A549 (cell line): ENCODE measurements at regions not wholly inside any gene's neighbourhood (a gene's known extent, or its start where the extent isn't known, plus 50 kb on each side); places are given as distances from the start of the nearest gene placed in this dataset.

Experiments used
- ATAC-seq, 2 experiments: fragments of 200-7000 bp in 1 of 2; fragments of >200 bp in 1 of 2; cut with Nextera tagmentation in 1 of 2; cut with Tn5 transposase in 1 of 2; 3 replicates each; pipeline versions ENCODE4 v1.8.0 to v1.9.1; 2018 to 2020; ENCODE audit warnings: mild to moderate bottlenecking in 1 of 2, moderate library complexity in 1 of 2
- CTCF ChIA-PET: fragments of 300-600 bp; sonication (Branson Sonifier 250); formaldehyde crosslinking; extraction: SDS; loops from one replicate; lab custom pipeline; 2021; ENCODE audit warnings: antibody characterized with exemption, inconsistent platforms; lab: Yijun Ruan, JAX
- POLR2A ChIA-PET: fragments of 350-600 bp; formaldehyde crosslinking; extraction: SDS; loops from one replicate; lab custom pipeline; 2021; ENCODE audit warnings: antibody characterized with exemption, inconsistent platforms; lab: Yijun Ruan, JAX
- DNase-seq, 2 experiments: peaks; one replicate each; pipeline versions ENCODE4 v3.0.0 to v3.0.0-alpha.2; 2011 to 2016; ENCODE audit warnings: low read depth in 1 of 2, low spot score in 1 of 2
- FAIRE-seq: peaks from 2 replicates; lab custom pipeline; 2011; peaks lifted over from hg19 to GRCh38; lab: Jason Lieb, UNC
- H3K27ac ChIP-seq, 2 experiments: fragments of >200 bp; sonication (Bioruptor Twin); formaldehyde crosslinking; 3 replicates each; pipeline ENCODE4 v1.5.1; 2016 to 2017
- H3K4me1 ChIP-seq: fragments of >200 bp; sonication (Bioruptor Twin); formaldehyde crosslinking; 3 replicates; pipeline ENCODE4 v1.6.1; 2016
- H3K4me2 ChIP-seq: fragments of >200 bp; sonication (Bioruptor Twin); formaldehyde crosslinking; 3 replicates; pipeline ENCODE4 v1.6.1; 2016
- H3K4me3 ChIP-seq: fragments of >200 bp; sonication (Bioruptor Twin); formaldehyde crosslinking; 3 replicates; pipeline ENCODE4 v1.5.1; 2016
- H3K9me3 ChIP-seq: fragments of >200 bp; sonication (Bioruptor Twin); formaldehyde crosslinking; 3 replicates; pipeline ENCODE4 v1.6.1; 2016
- ATOH8 ChIP-seq: fragments of 250-450 bp; sonication (Bioruptor Pico); IDR thresholded peaks from 2 replicates; pipeline ENCODE4 v1.5.0; 2020; ENCODE audit warnings: low read depth, mild to moderate bottlenecking, moderate library complexity
- BCL3 ChIP-seq: fragments of >200 bp; sonication (Bioruptor Twin); formaldehyde crosslinking; IDR thresholded peaks from 3 replicates; pipeline ENCODE4 v1.6.1; 2016
- BHLHE40 ChIP-seq: IDR thresholded peaks from 2 replicates; pipeline ENCODE4 v1.6.1; 2012; ENCODE audit warnings: low read depth, low read length, inconsistent platforms
- CBX2 ChIP-seq: fragments of 200-600 bp; sonication (generic); IDR thresholded peaks from 2 replicates; pipeline ENCODE4 v1.6.1; 2016; ENCODE audit warnings: low read depth, mild to moderate bottlenecking, borderline replicate concordance
- CBX8 ChIP-seq: fragments of 200-600 bp; sonication (generic); IDR thresholded peaks from 2 replicates; pipeline ENCODE4 v1.6.1; 2016
- EP300 ChIP-seq, 2 experiments: fragments of >200 bp; sonication (Bioruptor Twin); formaldehyde crosslinking; IDR thresholded peaks; 2 replicates in 1 of 2; 3 replicates in 1 of 2; pipeline ENCODE4 v1.6.1; 2016 to 2017
- FOSL2 ChIP-seq, 2 experiments: fragments of 450-650 bp in 1 of 2; fragments of >200 bp in 1 of 2; sonication (Bioruptor Twin) in 1 of 2; formaldehyde crosslinking; IDR thresholded peaks; 2 replicates each; pipeline versions ENCODE4 v1.5.0 to v1.6.1; 2016 to 2020; ENCODE audit warnings: mild to moderate bottlenecking in 1 of 2, moderate library complexity in 1 of 2
- GATA3 ChIP-seq: IDR thresholded peaks from 2 replicates; pipeline ENCODE4 v1.6.1; 2012; ENCODE audit warnings: borderline replicate concordance
- HDAC2 ChIP-seq: fragments of 200-600 bp; sonication (generic); IDR thresholded peaks from 2 replicates; pipeline ENCODE4 v1.6.1; 2016
- HOXB13 ChIP-seq: fragments of 250-450 bp; sonication (Bioruptor Pico); IDR thresholded peaks from 2 replicates; pipeline ENCODE4 v1.5.0; 2020; ENCODE audit warnings: low read depth, mild to moderate bottlenecking, moderate library complexity
- JUNB ChIP-seq: fragments of >200 bp; sonication (Bioruptor Twin); formaldehyde crosslinking; IDR thresholded peaks from 2 replicates; pipeline ENCODE4 v1.6.1; 2016
- MAX ChIP-seq: IDR thresholded peaks from 2 replicates; pipeline ENCODE4 v1.6.1; 2012
- NFE2L2 ChIP-seq: fragments of 150-350 bp; conservative IDR thresholded peaks from 2 replicates; pipeline ENCODE4 v1.6.1; 2014; ENCODE audit warnings: low read length
- NR3C1 ChIP-seq: fragments of >200 bp; sonication (Bioruptor Twin); formaldehyde crosslinking; IDR thresholded peaks from 3 replicates; pipeline ENCODE4 v1.6.1; 2017
- RNF2 ChIP-seq: fragments of 200-600 bp; sonication (generic); IDR thresholded peaks from 2 replicates; pipeline ENCODE4 v1.6.1; 2016; ENCODE audit warnings: low read depth, mild to moderate bottlenecking, antibody characterized with exemption, moderate library complexity, borderline replicate concordance
- SREBF2 ChIP-seq: fragments of 450-650 bp; IDR thresholded peaks from 2 replicates; pipeline ENCODE4 v1.6.1; 2014; ENCODE audit warnings: mild to moderate bottlenecking, moderate library complexity
- TP53 ChIP-seq: fragments of 250-450 bp; sonication (Bioruptor Pico); IDR thresholded peaks from 2 replicates; pipeline ENCODE4 v1.5.0; 2021; ENCODE audit warnings: mild to moderate bottlenecking, moderate library complexity
- WGBS: methylation state at CpG from one replicate; pipeline ENCODE4 v1.1.6; 2017; ENCODE audit errors: missing lambda C conversion rate; 5-methylcytosine and 5-hydroxymethylcytosine counted together
- TF ChIP-seq, protein P1 (sequence below): fragments of >200 bp; sonication (Bioruptor Twin); formaldehyde crosslinking; IDR thresholded peaks from 2 replicates; pipeline ENCODE4 v1.6.1; 2016
- TF ChIP-seq, protein P2 (sequence below): IDR thresholded peaks from 2 replicates; pipeline ENCODE4 v1.6.1; 2012; ENCODE audit warnings: low read depth, borderline replicate concordance
- TF ChIP-seq, protein P3 (sequence below): fragments of 150-350 bp; IDR thresholded peaks from 2 replicates; pipeline ENCODE4 v1.6.1; 2014; ENCODE audit warnings: low read depth, mild to moderate bottlenecking, low read length
- TF ChIP-seq, protein P4 (sequence below): fragments of 200-600 bp; sonication (generic); IDR thresholded peaks from 2 replicates; pipeline ENCODE4 v1.6.1; 2016; ENCODE audit warnings: antibody characterized with exemption, mild to moderate bottlenecking, moderate library complexity
- TF ChIP-seq, protein P5 (sequence below): fragments of 250-450 bp; sonication (Bioruptor Pico); IDR thresholded peaks from 2 replicates; pipeline ENCODE4 v1.5.0; 2021; ENCODE audit warnings: mild to moderate bottlenecking, moderate library complexity, borderline replicate concordance

DNA sequence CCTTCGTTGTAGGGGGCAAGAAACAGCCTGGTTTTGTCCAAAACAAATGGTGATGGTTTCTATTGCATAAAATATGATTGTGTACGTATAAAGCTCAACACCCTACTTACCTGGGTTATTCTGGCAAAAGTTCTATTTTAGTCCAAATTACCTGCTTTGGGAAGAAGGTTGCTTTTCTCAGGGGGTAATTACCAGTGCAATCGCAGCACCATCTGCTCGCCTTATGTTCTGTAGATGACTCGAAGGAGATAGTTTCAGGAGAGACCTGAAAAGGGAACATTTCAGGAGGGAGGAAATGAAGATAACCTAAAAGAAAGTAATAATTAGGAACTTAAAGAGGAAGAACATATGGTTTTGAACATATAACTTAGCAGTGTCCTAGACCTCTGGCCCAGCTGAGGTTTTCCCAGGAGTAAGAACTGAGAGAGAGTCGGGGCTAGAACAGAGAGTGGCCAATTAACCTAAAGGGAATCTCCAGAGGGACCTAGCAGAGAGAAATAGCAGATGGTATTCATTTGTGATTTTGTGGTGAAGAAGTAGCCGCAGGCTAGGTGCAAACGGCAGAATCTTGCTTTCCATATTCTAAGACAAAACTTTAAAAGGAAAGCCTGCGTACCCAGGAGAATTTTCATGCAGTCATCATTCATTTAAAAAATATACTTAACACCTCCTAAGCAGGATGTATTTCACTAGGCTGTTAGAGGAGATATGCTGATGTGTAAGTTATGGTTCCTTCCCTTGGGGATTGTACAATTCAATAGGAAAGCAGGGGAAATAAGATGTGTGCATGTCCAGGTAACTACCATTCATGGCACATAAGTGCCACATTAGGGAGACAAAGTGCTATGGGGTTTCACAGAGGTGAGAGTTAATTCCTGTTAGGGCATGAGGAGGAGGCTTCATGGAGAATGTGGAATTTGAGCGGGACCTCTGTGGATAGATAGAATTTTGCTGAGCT, 113.0 kb upstream of the SLC10A2 start (continued):
- TF ChIP-seq, protein P1, sequence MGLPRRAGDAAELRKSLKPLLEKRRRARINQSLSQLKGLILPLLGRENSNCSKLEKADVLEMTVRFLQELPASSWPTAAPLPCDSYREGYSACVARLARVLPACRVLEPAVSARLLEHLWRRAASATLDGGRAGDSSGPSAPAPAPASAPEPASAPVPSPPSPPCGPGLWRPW: no peak
- TF ChIP-seq TP53 (CRISPR knock-in tag) (no peak), GATA3 (no peak), EP300 (IDR thresholded peaks at IDR 0.05) (no peak), SREBF2 (no peak), NFE2L2 (no peak), FOSL2 (IDR thresholded peaks at IDR 0.05) (no peak), FOSL2 (CRISPR knock-in tag; IDR thresholded peaks at IDR 0.05) (no peak), CBX2 (no peak)

DNA sequence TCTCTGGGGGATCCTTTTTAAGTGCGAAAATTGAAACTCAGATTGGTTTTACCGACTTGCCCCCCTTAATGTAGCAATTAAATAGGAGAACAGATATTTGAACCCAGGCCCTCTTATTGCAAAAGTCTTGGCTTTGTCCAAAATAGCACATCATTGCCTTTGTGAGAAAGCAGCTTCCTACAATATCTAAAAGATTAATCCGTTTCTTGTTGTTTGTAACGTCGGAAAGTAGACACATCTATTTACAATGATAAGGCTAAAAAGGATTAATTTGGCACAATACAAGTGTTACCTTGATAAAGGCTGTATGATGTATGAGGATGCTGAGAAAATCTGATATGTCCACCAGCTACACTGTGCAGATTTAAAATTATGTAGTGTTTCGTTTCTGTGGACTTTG, 108.7 kb upstream of the SLC10A2 start:
- no peak overlapping the region for H3K27ac ChIP-seq

More for the DNA sequence above, 108.7 kb upstream of the SLC10A2 start:
- DNase-seq (no peak), FAIRE-seq (no peak), ATAC-seq (no peak)
- ChIA-PET CTCF (interaction anchor here (0.9 kb wide), 1 partner anchor 13 kb away, joined by 3 read pairs; no protein-coding TSS in a partner anchor), POLR2A (no interaction called here)
- no peaks in the 10 kb centered on the region for H3K4me1 ChIP-seq
- no peak overlapping the region for H3K4me2 ChIP-seq
- TF ChIP-seq TP53 (CRISPR knock-in tag) (no peak), BCL3 (no peak), NR3C1 (no peak), ATOH8 (no peak), MAX (no peak), HOXB13 (CRISPR knock-in tag) (no peak), BHLHE40 (no peak), RNF2 (no peak), HDAC2 (no peak), JUNB (no peak), CBX8 (no peak), GATA3 (no peak)
- TF ChIP-seq, protein P2, sequence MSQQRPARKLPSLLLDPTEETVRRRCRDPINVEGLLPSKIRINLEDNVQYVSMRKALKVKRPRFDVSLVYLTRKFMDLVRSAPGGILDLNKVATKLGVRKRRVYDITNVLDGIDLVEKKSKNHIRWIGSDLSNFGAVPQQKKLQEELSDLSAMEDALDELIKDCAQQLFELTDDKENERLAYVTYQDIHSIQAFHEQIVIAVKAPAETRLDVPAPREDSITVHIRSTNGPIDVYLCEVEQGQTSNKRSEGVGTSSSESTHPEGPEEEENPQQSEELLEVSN: no peak
- TF ChIP-seq, protein P3, sequence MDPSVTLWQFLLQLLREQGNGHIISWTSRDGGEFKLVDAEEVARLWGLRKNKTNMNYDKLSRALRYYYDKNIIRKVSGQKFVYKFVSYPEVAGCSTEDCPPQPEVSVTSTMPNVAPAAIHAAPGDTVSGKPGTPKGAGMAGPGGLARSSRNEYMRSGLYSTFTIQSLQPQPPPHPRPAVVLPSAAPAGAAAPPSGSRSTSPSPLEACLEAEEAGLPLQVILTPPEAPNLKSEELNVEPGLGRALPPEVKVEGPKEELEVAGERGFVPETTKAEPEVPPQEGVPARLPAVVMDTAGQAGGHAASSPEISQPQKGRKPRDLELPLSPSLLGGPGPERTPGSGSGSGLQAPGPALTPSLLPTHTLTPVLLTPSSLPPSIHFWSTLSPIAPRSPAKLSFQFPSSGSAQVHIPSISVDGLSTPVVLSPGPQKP: no peak
- TF ChIP-seq, protein P4, sequence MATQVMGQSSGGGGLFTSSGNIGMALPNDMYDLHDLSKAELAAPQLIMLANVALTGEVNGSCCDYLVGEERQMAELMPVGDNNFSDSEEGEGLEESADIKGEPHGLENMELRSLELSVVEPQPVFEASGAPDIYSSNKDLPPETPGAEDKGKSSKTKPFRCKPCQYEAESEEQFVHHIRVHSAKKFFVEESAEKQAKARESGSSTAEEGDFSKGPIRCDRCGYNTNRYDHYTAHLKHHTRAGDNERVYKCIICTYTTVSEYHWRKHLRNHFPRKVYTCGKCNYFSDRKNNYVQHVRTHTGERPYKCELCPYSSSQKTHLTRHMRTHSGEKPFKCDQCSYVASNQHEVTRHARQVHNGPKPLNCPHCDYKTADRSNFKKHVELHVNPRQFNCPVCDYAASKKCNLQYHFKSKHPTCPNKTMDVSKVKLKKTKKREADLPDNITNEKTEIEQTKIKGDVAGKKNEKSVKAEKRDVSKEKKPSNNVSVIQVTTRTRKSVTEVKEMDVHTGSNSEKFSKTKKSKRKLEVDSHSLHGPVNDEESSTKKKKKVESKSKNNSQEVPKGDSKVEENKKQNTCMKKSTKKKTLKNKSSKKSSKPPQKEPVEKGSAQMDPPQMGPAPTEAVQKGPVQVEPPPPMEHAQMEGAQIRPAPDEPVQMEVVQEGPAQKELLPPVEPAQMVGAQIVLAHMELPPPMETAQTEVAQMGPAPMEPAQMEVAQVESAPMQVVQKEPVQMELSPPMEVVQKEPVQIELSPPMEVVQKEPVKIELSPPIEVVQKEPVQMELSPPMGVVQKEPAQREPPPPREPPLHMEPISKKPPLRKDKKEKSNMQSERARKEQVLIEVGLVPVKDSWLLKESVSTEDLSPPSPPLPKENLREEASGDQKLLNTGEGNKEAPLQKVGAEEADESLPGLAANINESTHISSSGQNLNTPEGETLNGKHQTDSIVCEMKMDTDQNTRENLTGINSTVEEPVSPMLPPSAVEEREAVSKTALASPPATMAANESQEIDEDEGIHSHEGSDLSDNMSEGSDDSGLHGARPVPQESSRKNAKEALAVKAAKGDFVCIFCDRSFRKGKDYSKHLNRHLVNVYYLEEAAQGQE: no peak
- TF ChIP-seq, protein P5, sequence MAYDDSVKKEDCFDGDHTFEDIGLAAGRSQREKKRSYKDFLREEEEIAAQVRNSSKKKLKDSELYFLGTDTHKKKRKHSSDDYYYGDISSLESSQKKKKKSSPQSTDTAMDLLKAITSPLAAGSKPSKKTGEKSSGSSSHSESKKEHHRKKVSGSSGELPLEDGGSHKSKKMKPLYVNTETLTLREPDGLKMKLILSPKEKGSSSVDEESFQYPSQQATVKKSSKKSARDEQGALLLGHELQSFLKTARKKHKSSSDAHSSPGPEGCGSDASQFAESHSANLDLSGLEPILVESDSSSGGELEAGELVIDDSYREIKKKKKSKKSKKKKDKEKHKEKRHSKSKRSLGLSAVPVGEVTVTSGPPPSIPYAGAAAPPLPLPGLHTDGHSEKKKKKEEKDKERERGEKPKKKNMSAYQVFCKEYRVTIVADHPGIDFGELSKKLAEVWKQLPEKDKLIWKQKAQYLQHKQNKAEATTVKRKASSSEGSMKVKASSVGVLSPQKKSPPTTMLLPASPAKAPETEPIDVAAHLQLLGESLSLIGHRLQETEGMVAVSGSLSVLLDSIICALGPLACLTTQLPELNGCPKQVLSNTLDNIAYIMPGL (CRISPR knock-in tag): no peak
- no peak overlapping the region for H3K4me3 ChIP-seq
- no peaks in the 10 kb centered on the region for H3K9me3 ChIP-seq
- 25% methylated on average over 6 of the region's 6 CpGs for WGBS
